ENCODE measurements at regions not wholly inside any gene's neighbourhood (a gene's known extent, or its start where the extent isn't known, plus 50 kb on each side); places are given as distances from the start of the nearest gene placed in this dataset.

DNA sequence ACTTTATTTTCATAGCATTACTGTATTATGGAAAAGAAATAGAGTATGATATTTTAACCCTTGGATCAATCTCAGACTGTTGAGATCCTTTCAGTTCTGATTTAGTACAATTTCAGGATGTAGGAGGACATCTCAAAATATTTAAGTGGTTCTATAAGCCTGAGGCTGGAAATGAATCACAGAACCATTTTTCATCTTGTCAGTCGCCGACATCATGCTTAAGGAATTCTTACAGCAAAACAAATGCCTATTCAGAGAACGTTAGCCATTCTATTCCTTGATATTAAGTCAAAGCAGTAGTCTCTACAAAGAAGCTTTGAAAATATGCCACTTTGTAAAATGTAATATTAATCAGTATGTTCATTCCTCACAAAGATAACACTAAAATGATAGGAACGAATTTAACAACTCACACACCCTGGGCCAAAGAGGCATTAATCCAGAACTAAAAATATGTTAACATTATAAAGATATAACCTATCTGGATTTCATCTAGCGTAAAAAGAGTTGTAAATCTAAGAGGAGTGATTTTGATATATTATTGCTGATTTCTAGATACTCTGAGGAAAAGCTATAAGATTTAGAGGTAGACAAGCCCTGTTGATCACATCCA lies 152.0 kb downstream of the GASK1B start:
- DNase-seq: no peak
- intact Hi-C loops (cut with DNase I): loop anchor here (5.0 kb wide), 1 partner anchor 1189 kb away; no protein-coding TSS in a partner anchor
- Histone ChIP-seq H3K36me3 (no peaks in the 10 kb centered on the region), H3K4me1 (peaks cover 0 to 47% (median 36%) of the 10 kb centered on the region in 4 donors), H3K9me3 (no peaks in the 10 kb centered on the region), H3K27me3 (no peaks in the 10 kb centered on the region), H3K4me3 (no peak overlapping the region), H3K27ac (peak overlapping the region; percentile 68 to 84 (median 74))
- WGBS, 2 donors: 68 to 70% methylated on average over 5 of the region's 5 CpGs
- TF ChIP-seq EP300 (IDR thresholded peaks at IDR 0.05) (peak in 2 of 4 donors; percentile 17 to 61), POLR2AphosphoS5 (IDR thresholded peaks at IDR 0.05) (peak in 3 of 4 donors; percentile 8 to 57 (median 20)), POLR2A (IDR thresholded peaks at IDR 0.05) (no peak)
- TF ChIP-seq, protein P1, sequence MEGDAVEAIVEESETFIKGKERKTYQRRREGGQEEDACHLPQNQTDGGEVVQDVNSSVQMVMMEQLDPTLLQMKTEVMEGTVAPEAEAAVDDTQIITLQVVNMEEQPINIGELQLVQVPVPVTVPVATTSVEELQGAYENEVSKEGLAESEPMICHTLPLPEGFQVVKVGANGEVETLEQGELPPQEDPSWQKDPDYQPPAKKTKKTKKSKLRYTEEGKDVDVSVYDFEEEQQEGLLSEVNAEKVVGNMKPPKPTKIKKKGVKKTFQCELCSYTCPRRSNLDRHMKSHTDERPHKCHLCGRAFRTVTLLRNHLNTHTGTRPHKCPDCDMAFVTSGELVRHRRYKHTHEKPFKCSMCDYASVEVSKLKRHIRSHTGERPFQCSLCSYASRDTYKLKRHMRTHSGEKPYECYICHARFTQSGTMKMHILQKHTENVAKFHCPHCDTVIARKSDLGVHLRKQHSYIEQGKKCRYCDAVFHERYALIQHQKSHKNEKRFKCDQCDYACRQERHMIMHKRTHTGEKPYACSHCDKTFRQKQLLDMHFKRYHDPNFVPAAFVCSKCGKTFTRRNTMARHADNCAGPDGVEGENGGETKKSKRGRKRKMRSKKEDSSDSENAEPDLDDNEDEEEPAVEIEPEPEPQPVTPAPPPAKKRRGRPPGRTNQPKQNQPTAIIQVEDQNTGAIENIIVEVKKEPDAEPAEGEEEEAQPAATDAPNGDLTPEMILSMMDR (IDR thresholded peaks at IDR 0.05): no peak

DNA sequence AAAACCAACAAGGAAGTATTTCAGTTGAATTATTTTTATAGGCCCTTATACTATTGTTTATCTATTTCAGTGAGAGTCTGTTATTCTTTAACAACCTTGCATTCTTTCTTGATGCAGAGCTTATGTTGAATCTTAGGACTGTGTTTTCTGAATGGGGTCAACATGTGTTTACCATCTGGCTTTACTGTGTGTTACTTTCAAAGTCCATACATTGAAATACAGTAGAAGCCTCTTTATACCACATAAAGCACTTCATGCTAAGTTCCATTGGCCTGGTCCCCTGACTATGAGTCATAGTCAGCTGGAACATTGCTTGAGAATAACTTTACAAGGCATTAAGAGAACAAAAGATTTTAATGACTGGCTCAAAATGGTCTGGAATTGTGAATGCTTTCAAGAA lies 152.6 kb downstream of the GASK1B start:
- Histone ChIP-seq H3K27me3 (no peaks in the 10 kb centered on the region), H3K4me3 (no peak overlapping the region), H3K4me1 (peaks cover 0 to 51% (median 36%) of the 10 kb centered on the region in 4 donors), H3K27ac (peak overlapping the region; percentile 68 to 84 (median 74)), H3K36me3 (no peaks in the 10 kb centered on the region), H3K9me3 (no peaks in the 10 kb centered on the region)
- intact Hi-C loops (cut with DNase I): loop anchor here (5.0 kb wide), 1 partner anchor 1188 kb away; no protein-coding TSS in a partner anchor
- TF ChIP-seq, protein P1 (IDR thresholded peaks at IDR 0.05): no peak
- peak; percentile 68 to 85 (median 73) for TF ChIP-seq EP300 (IDR thresholded peaks at IDR 0.05)
- peak; percentile 65 to 92 (median 67) for TF ChIP-seq POLR2AphosphoS5 (IDR thresholded peaks at IDR 0.05)
- TF ChIP-seq POLR2A (IDR thresholded peaks at IDR 0.05): no peak
- peak; percentile 80 for DNase-seq

DNA sequence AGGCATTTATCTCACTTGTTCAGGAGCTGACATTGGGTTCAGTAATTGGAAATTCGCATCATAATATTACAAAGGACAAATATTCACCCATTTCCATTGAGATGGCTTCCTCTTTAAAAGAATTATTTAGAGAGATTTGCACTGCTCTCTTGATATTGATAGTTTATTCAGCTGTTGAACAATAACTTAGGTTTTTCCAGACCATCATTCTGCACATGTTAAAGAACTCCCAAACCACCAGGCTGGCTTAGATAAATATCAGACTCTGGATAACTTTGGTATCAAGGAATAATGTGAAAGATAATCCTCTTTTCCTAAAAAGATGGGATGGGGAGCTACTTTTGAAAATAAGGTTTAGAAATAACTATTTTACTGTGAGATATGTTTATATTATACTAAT lies 154.0 kb downstream of the GASK1B start:
- H3K27me3 ChIP-seq: no peaks in the 10 kb centered on the region
- peak overlapping the region in 2 of 4 donors; percentile 79 to 84 for H3K27ac ChIP-seq
- no peaks in the 10 kb centered on the region for H3K36me3 ChIP-seq
- intact Hi-C loops (cut with DNase I): no loop called here
- H3K4me3 ChIP-seq: no peak overlapping the region
- no peaks in the 10 kb centered on the region for H3K9me3 ChIP-seq
- WGBS, 2 donors: 82 to 89% methylated on average over 1 of the region's 1 CpG
- TF ChIP-seq POLR2AphosphoS5 (IDR thresholded peaks at IDR 0.05) (no peak), EP300 (IDR thresholded peaks at IDR 0.05) (no peak), POLR2A (IDR thresholded peaks at IDR 0.05) (no peak)
- TF ChIP-seq, protein P1 (IDR thresholded peaks at IDR 0.05): no peak
- DNase-seq: no peak
- H3K4me1 ChIP-seq: peaks cover 0 to 52% (median 36%) of the 10 kb centered on the region in 4 donors

DNA sequence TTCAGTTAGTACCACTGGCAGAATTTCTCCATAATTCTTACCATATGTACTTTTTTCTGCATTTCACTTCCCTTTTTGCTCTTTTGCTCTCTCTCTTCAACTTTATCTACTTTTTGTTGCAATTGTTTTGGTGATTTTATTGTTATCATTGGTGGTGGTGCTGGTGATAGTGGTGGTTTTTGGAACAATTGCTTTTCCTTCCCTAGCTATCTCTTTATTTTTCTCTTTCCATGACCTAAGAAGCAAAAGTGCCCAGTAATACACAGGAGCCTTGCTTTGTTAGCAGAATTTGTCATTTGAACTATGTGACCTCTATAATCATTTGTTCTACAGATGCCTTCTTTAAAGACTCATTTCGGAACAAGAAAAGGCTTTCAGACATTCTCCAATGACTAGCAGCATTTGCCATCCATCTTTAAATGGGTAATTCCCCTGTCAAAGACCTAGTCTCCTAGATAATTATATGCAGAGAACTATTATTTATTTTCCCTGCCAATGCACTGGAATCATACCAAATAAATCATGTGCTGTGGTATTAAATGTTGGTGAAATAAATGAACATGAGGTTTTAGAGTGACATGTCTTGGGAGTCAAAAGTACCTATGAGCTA lies 154.5 kb downstream of the GASK1B start:
- DNase-seq: no peak
- Histone ChIP-seq H3K27ac (peak overlapping the region in 2 of 4 donors; percentile 79 to 84), H3K4me1 (peaks cover 0 to 52% (median 36%) of the 10 kb centered on the region in 4 donors), H3K4me3 (no peak overlapping the region), H3K27me3 (no peaks in the 10 kb centered on the region), H3K36me3 (no peaks in the 10 kb centered on the region), H3K9me3 (no peaks in the 10 kb centered on the region)
- intact Hi-C loops (cut with DNase I): no loop called here
- no peak for TF ChIP-seq POLR2AphosphoS5 (IDR thresholded peaks at IDR 0.05)
- no peak for TF ChIP-seq EP300 (IDR thresholded peaks at IDR 0.05)
- TF ChIP-seq POLR2A (IDR thresholded peaks at IDR 0.05): no peak
- WGBS, 2 donors: 86% methylated on average over 1 of the region's 1 CpG

DNA sequence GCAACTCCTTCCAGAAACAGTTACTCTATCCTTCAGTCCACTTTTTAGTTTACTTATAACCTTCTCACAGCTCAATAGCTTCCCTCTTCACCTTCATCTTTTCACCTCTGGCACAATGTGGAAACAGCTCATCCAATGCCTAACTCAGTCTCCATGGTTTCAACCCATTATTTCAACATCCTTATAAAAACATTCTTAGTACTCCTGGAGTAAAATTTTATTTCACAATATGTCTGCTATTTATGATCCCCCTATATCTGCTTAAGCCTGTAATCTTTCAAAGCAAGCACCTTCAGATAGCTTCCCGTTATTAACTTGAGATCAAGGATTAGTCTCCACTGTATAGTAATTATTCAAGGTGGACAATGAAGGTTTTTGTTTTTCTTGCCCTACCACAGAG lies 156.3 kb downstream of the GASK1B start:
- WGBS, 2 donors: 82 to 87% methylated on average over 1 of the region's 1 CpG
- Histone ChIP-seq H3K27ac (peak overlapping the region in 3 of 4 donors; percentile 19 to 32 (median 20)), H3K27me3 (no peaks in the 10 kb centered on the region), H3K4me1 (peaks cover 0 to 47% (median 24%) of the 10 kb centered on the region in 4 donors), H3K36me3 (no peaks in the 10 kb centered on the region), H3K4me3 (no peak overlapping the region), H3K9me3 (no peaks in the 10 kb centered on the region)
- DNase-seq: no peak
- TF ChIP-seq, protein P1 (IDR thresholded peaks at IDR 0.05): no peak
- peak in 2 of 4 donors; percentile 7 to 19 for TF ChIP-seq POLR2AphosphoS5 (IDR thresholded peaks at IDR 0.05)
- intact Hi-C loops (cut with DNase I): no loop called here

All from sigmoid colon (tissue), 6 donors.